Pulmonary artery endothelial cell (primary cell): ENCODE measurements at regions not wholly inside any gene's neighbourhood (a gene's known extent, or its start where the extent isn't known, plus 50 kb on each side); places are given as distances from the start of the nearest gene placed in this dataset.
"Not testable (repeated sequence)": the region's sequence is repeated elsewhere in the genome, so short reads cannot be mapped to it uniquely, and the experiment has no call there.

Experiments
- DNase-seq: peaks from one replicate; pipeline ENCODE4 v3.0.0-alpha.2; 2011; ENCODE audit warnings: low read depth, low spot score

GRCh38 chr1:207196135-207196534 is 92.1 kb downstream of the C4BPA start:
- not testable (repeated sequence) for DNase-seq

DNA sequence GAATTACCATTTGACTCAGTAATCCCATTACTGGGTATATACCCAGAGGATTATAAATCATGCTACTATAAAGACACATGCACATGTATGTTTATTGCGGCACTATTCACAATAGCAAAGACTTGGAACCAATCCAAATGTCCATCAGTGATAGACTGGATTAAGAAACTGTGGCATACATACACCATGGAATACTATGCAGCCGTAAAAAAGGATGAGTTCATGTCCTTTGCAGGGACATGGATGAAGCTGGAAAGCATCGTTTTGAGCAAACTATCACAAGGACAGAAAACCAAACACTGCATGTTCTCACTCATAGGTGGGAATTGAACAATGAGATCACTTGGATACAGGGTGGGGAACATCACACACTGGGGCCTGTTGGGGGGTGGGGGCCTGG is 97.5 kb downstream of the C4BPA start:
- not testable (repeated sequence) for DNase-seq

DNA sequence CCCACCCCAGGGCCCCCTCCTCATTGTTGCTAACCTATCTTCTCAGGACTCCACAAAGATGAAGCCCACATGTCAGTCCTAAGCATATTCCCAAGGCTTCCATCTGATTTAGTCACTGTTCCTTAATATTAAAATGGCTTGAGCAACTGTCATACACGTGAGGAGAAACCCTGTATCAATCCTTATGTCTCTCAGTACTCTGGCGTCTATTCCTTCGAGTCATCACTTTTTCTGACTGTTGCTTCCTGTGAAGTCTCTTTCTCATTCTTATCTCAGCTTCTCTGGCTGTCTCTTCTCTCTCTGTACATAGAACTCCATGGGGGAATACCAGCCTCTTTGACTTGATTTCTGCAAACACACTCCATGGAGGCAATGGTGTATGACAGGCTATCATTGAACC is 98.4 kb downstream of the C4BPA start:
- DNase-seq = no peak

- no peak for DNase-seq
Observed at GRCh38 chr1:207203541-207203940, 99.5 kb downstream of the C4BPA start.

DNA sequence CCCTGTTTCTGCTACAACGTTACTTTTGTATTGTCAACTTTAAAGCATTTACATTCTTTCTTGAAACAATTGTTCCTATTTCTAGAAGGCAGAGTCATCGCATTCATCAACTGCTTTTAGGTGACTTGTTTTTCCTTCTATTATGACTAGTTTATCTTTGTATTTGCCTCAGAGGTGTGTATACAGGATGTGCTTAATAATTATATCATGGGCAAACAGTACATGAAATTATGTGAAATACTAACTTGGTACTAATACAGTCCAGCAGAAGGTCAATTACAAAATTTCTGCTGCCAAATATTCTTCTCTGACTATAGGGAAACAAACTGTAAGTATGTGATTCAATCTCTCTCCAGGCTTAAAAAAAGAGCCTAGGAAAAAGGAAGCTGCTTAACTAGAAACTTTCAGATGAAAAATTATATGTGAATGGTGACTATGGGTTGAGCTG is 101.6 kb downstream of the C4BPA start:
- no peak for DNase-seq

GRCh38 chr1:207208691-207209090 is 104.7 kb downstream of the C4BPA start:
- DNase-seq = not testable (repeated sequence)

GRCh38 chr1:207214453-207214852 is 107.0 kb upstream of the CD55 start:
- no peak for DNase-seq

GRCh38 chr1:207217778-207218511 is 103.5 kb upstream of the CD55 start:
- no peak for DNase-seq

- DNase-seq = no peak
Observed at GRCh38 chr1:207218512-207219362, 102.7 kb upstream of the CD55 start.

DNA sequence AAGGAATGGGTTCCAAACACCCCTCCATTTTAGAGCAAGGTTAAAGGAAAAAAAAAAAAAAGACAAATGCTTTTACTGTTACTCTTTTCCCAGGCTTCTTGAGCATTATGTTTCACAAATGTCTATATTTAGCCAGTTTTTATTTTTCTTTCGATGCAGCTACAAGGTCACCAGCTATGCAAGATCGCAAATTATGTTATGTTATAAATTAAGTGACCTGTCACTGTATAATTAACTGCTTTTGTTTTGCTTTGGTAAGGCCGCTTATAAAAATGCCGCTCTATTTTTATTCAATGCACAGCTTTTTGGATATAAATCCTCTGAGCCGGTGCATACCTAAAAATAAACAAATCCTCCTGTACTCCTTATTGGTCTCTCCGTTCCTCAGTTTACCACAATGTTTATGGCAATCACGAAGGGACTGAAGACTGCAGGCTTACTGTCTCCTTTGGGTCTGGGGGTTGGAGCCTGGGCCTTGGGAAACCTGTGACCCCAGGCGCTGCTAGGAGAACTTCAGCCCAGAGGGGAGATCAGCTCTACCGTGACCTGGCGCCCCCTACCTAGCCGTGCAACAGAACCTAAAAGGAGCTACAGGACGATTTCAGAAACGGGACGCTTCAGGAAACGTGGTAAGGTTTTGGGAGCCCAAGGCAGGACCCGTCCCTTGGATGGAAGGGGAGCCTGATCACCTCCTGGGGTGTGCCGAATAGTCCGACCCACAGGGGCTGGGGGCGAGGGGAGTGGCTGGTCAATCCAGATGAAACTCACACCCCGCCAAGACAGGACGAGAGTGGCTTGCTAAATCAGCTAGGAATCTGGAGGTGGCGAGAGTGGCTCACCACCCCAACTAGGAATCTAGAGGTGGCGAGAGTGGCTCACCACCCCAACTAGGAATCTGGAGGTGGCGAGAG is 101.2 kb upstream of the CD55 start:
- DNase-seq = no peak

GRCh38 chr1:207221934-207222351 is 99.5 kb upstream of the CD55 start:
- no peak for DNase-seq

DNA sequence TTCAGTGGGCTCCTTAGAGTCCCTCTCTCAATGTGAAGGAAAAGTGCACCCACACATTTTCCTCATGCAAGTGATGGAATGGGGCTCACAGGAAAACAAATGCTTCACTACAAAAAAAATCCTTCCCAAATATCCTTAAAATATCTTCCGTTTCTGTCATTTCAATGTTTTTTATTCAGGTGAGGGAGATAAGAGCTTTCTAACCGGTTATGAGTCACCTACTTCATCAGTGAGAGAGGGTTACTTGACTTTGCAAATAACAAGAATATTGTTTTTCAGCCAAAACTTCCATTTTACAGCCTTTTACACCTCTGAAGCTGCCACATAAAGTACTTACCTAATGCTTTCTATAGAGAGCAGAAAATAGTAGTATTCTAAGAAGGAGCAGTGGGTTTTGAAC is 98.3 kb upstream of the CD55 start:
- DNase-seq = no peak

GRCh38 chr1:207224666-207225065 is 96.8 kb upstream of the CD55 start:
- no peak for DNase-seq

DNA sequence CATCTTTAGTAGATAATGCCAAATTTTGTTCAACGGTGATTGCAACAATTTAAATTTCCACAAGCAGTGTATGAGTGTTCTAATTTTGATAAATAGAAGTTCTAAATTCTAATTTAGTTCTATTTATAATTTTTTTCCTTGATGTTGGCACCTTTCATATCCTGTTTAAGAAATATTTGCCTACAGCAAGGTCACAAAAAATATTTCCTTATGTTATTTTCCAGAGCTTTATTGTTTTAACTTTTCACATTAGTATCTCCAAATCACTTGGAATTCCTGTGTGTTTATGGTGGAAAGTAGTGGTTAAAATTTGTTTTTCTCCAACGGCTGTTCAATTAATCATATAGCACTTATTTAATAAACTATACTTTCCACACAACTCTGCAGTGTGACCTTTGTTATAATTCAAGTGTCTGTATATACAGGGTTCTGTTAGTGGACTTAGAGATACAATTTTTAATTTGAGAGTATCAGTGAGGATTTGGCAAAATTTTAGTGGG is 94.3 kb upstream of the CD55 start:
- DNase-seq = no peak

DNA sequence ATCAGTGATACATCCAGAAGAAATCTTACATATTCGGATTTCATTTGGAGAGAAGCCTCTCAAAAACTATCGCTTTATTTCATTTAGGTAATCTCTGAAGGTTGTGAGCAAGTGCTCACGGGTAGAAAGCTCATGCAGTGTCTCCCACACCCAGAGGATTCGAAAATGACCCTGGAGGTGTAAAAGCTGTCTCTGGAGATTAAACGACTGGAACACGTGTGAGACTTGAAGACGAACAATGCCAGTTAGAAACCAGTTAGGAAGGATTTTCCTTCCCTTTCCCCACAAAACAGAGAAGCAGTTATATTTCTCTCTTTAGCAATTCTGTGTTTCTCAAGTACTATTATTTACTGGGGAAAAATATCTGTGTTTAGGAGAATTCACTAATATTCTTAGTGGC is 92.5 kb upstream of the CD55 start:
- no peak for DNase-seq

- no peak for DNase-seq
Observed at GRCh38 chr1:207230441-207230840, 91.0 kb upstream of the CD55 start.

DNA sequence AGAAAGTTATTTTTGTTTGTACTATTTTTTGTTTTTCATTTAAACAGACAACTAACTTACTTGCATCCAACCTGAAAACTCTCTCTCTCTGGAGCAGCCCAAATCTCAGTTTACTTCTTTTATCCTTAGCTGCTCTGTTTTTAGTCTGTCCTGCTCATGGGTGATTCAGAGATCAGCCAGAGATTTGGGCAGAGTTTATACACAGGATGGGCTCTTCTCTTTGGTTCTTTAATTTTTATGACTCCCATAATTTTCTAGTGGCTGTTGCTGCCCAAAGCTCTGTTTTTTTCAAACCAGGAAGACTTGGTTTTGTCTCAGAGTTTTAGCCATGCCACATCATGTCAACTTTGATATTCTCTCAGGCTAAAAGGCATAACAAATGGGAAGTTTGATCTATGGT is 86.8 kb upstream of the CD55 start:
- no peak for DNase-seq

GRCh38 chr1:207239874-207240273 is 81.6 kb upstream of the CD55 start:
- DNase-seq = no peak

GRCh38 chr1:207240325-207241101 is 81.0 kb upstream of the CD55 start:
- no peak for DNase-seq

- DNase-seq = no peak
Observed at GRCh38 chr1:207241164-207241934, 80.1 kb upstream of the CD55 start.
